GM12874 (cell line): ENCODE measurements at regions not wholly inside any gene's neighbourhood (a gene's known extent, or its start where the extent isn't known, plus 50 kb on each side); places are given as distances from the start of the nearest gene placed in this dataset.

Experiments used
- TF ChIP-seq, protein P1 (sequence below): IDR thresholded peaks from 2 replicates; pipeline ENCODE4 v1.5.1; 2011; ENCODE audit warnings: low read depth, mild to moderate bottlenecking, control low read depth, low read length, moderate library complexity; ENCODE audit not compliant: insufficient read depth

DNA sequence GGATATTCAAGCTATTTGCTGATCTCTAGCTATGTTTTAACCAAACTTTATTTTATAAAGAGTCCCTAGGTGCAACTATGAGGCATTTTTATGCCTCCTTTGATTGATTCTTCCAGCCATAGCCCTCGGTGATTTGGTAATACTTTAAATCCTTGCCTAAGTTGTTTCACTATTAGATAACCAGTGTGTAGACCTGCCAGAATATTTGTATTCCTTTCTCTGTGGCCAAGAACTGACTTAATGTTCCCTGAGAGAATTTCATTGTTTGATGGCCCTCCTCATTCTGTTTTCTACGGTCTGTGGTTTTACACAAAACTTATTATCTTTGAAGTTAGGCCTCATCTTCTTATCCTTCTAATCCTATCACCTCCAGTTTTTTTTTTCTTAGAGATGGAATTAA lies 109.7 kb upstream of the MDGA2 start:
- TF ChIP-seq, protein P1, sequence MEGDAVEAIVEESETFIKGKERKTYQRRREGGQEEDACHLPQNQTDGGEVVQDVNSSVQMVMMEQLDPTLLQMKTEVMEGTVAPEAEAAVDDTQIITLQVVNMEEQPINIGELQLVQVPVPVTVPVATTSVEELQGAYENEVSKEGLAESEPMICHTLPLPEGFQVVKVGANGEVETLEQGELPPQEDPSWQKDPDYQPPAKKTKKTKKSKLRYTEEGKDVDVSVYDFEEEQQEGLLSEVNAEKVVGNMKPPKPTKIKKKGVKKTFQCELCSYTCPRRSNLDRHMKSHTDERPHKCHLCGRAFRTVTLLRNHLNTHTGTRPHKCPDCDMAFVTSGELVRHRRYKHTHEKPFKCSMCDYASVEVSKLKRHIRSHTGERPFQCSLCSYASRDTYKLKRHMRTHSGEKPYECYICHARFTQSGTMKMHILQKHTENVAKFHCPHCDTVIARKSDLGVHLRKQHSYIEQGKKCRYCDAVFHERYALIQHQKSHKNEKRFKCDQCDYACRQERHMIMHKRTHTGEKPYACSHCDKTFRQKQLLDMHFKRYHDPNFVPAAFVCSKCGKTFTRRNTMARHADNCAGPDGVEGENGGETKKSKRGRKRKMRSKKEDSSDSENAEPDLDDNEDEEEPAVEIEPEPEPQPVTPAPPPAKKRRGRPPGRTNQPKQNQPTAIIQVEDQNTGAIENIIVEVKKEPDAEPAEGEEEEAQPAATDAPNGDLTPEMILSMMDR, result no peak

DNA sequence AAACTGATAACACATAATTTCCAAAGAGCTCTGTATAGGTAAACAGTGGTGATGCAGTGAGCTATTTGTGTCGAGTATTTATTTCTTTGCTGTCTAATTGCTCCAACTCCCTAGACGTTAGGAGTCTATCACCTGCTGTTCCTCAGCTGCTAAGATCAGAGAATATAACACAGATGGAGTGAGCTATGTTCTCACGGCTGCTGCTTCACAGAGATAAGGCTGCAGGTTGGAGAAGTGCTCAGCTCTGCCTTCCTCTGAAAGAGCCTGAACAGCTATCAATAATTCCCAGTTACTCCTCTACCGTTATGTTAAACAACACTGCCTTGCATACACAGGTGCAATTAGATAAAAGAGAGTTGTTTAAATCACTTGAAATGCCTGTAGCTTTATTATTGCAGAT lies 103.2 kb upstream of the MDGA2 start:
- TF ChIP-seq, protein P1, result no peak

DNA sequence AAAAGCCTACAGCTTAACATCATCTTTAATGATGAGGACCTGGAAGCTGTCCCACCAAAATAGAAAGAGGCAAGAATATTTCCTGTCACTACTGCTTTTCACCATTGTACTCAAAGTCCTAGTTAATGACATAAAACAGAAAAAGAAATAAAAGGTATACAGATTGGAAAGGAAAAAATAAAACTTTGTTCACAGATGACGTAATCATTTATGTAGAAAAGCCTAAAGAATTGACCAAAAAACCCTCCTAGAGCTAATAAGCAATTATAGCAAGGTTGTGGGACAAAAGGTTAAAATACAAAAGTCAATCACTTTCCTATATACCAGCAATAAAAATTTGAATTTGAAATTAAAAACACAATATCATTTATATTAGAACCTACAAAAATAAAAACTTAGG lies 97.2 kb upstream of the MDGA2 start:
- TF ChIP-seq, protein P1, result no peak

DNA sequence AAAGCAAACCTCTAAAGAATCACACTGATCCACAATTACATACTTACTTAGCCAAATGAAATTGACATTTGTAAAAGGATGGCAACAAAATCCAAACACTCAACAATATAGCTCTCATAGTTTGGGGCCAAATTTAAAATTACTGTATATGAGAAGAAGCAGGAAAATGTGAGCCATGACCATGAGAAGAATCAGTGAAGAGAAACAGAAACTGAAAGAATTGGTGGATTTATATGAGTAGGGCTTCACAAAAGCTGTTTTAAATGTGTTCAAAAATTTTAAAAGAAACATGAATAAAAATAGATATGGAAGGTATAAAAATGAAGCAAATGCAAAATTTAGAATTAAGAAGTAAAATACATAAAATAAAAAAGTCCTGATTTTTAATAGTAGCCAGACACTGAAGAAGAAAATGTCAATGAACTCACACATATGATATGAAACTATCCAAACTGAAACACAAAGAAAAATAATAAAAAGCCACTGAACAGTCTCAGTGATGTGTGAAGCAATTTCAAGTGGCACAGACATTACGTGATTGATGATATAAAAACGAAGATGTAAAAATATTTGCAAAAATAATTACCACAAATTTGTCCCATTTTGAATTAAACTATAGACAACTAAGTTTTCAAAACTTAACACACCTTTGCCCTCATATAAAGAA lies 87.9 kb upstream of the MDGA2 start:
- TF ChIP-seq, protein P1, result no peak

DNA sequence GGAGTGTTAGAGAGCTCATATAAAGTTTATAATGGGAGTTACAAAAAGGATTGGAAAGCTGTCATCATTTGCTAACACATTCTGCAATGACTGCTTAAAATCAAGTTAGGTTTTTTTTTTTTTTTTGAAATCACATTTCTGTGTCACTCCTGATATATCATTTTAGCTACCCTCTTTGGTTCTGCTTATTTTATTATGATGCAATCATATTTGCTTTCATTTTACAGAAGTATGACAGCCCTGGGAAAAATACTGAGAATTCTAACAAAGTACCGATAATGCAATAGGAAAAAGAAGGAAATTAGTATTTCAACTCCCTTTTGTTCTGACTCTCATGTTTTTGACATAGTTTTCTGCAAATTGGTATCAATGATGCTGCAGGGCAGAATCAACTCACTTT lies 71.6 kb upstream of the MDGA2 start:
- TF ChIP-seq, protein P1, result no peak

DNA sequence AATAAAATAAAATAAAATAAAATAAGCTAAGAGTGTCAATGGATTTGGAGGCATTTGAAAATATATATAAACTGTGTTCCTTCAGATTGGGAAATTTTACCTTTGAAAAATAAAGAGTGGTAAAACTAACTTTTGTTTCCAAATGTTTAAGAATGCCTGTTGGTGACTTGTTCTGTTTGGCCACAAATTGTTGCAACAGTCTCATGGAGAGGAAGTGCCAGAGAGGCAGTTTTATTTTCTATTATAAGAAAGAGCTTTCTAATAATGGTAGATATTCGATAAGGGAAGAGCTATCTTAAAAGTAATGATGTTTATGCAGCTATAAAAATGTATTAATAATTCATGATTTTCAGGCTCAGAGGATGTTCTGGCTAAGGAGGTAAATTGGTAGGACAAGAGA lies 68.8 kb upstream of the MDGA2 start:
- TF ChIP-seq, protein P1, result no peak

DNA sequence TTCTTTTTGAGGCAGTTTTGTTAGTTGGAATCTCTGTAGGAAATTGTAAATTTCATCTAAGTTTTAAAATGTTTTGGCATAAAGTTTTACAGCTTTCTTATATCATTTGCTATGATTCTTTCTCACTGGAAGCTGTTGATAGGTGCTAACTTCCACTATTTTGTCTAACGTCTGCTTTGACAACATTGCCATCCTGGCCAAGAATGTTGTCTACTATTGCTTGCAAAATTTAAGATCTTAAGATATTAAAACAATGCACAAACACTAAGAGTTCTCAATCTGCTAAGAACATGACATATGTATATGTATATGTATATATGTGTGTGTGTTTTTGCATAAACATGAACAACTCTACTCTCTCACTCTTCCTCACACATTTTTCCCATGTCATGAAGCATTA lies 64.1 kb upstream of the MDGA2 start:
- TF ChIP-seq, protein P1, result no peak
